ENCODE measurements at regions not wholly inside any gene's neighbourhood (a gene's known extent, or its start where the extent isn't known, plus 50 kb on each side); places are given as distances from the start of the nearest gene placed in this dataset.
"Not testable (repeated sequence)": the region's sequence is repeated elsewhere in the genome, so short reads cannot be mapped to it uniquely, and the experiment has no call there.

GRCh38 chr2:160820691-160821090, 327.1 kb upstream of the RBMS1 start:
- Histone ChIP-seq H3K27ac (ENCODE audit: low read depth, low read length) (no peak overlapping the region), H3K27me3 (ENCODE audit: control insufficient read depth in 1 of 2, insufficient read depth in 2 of 2, low read length in 2 of 2) (peaks cover 0 to 2% of the 10 kb centered on the region in 2 donors), H3K4me1 (ENCODE audit: control insufficient read depth in 1 of 2, insufficient read depth in 2 of 2, low read length in 2 of 2) (no peaks in the 10 kb centered on the region), H3K9me3 (ENCODE audit: control insufficient read depth in 1 of 2, low read length in 2 of 2) (peaks cover 4 to 7% of the 10 kb centered on the region in 2 donors), H3K36me3 (ENCODE audit: control insufficient read depth in 1 of 2, insufficient read depth in 2 of 2, low read length in 2 of 2) (no peaks in the 10 kb centered on the region), H3K4me3 (ENCODE audit: low read depth in 1 of 2, low read length in 2 of 2) (no peak overlapping the region), H3K9ac (ENCODE audit: low read depth in 1 of 2, low read length in 2 of 2) (no peak overlapping the region)

- H3K27ac ChIP-seq (ENCODE audit: low read depth, low read length) = no peak overlapping the region
- H3K36me3 ChIP-seq (ENCODE audit: control insufficient read depth in 1 of 2, insufficient read depth in 2 of 2, low read length in 2 of 2) = no peaks in the 10 kb centered on the region
- H3K4me1 ChIP-seq (ENCODE audit: control insufficient read depth in 1 of 2, insufficient read depth in 2 of 2, low read length in 2 of 2) = no peaks in the 10 kb centered on the region
- H3K4me3 ChIP-seq (ENCODE audit: low read depth in 1 of 2, low read length in 2 of 2) = no peak overlapping the region
- H3K9ac ChIP-seq (ENCODE audit: low read depth in 1 of 2, low read length in 2 of 2) = no peak overlapping the region
- peaks cover 10 to 17% of the 10 kb centered on the region in 2 donors for H3K9me3 ChIP-seq (ENCODE audit: control insufficient read depth in 1 of 2, low read length in 2 of 2)
- H3K27me3 ChIP-seq (ENCODE audit: control insufficient read depth in 1 of 2, insufficient read depth in 2 of 2, low read length in 2 of 2) = peaks cover 0 to 2% of the 10 kb centered on the region in 2 donors
Observed at GRCh38 chr2:160822006-160822405, 328.4 kb upstream of the RBMS1 start.

- Histone ChIP-seq H3K4me1 (ENCODE audit: control insufficient read depth in 1 of 2, insufficient read depth in 2 of 2, low read length in 2 of 2) (no peaks in the 10 kb centered on the region), H3K27ac (ENCODE audit: low read depth, low read length) (no peak overlapping the region), H3K36me3 (ENCODE audit: control insufficient read depth in 1 of 2, insufficient read depth in 2 of 2, low read length in 2 of 2) (no peaks in the 10 kb centered on the region), H3K27me3 (ENCODE audit: control insufficient read depth in 1 of 2, insufficient read depth in 2 of 2, low read length in 2 of 2) (no peaks in the 10 kb centered on the region), H3K9ac (ENCODE audit: low read depth in 1 of 2, low read length in 2 of 2) (no peak overlapping the region), H3K4me3 (ENCODE audit: low read depth in 1 of 2, low read length in 2 of 2) (no peak overlapping the region), H3K9me3 (ENCODE audit: control insufficient read depth in 1 of 2, low read length in 2 of 2) (peaks cover 10 to 17% of the 10 kb centered on the region in 2 donors)
Observed at GRCh38 chr2:160825433-160825832, 331.8 kb upstream of the RBMS1 start.

DNA sequence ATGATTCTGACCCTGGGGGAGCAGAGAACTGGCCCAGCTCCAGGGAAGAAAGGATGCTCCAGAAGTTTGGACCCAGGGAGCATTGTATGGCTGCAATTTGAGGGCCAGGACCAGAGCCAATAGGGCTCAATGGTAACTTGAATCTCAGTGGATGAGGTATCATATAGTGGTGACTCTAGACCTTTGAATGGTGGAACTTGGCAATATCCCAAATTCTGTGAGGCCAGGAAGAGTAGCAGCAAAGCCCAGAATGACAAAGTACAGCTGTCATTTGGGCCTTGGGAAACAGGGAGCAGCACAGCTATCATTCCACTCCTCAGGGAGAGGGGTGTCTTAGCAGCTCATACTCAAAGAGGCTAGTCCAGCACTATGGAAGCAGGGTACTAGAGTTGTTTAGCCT, 332.9 kb upstream of the RBMS1 start:
- no peaks in the 10 kb centered on the region for H3K4me1 ChIP-seq (ENCODE audit: control insufficient read depth in 1 of 2, insufficient read depth in 2 of 2, low read length in 2 of 2)
- H3K27me3 ChIP-seq (ENCODE audit: control insufficient read depth in 1 of 2, insufficient read depth in 2 of 2, low read length in 2 of 2) = no peaks in the 10 kb centered on the region

DNA sequence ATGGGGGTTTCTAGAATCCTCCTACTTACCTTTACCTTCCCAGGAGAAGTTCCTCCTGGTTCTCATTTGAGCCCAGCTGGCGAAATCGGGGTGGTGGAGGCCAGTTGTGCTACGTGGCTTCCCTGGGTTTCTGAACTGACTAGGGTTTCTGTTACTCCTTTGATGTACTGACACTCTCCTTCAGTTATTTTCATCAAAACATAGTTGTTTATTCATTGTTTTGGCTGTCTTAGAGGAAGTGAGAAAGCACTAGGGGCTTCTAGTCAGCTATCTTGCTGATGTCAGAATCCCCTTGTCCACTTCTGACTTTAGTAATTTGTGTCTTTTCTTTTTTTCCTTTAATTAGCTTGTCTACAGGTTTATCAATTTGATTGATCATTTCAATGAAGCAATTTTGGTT, 332.2 kb upstream of the TANK start:
- peaks cover 10 to 17% of the 10 kb centered on the region in 2 donors for H3K9me3 ChIP-seq (ENCODE audit: control insufficient read depth in 1 of 2, low read length in 2 of 2)
- H3K4me3 ChIP-seq (ENCODE audit: low read depth in 1 of 2, low read length in 2 of 2) = no peak overlapping the region
- no peak overlapping the region for H3K27ac ChIP-seq (ENCODE audit: low read depth, low read length)
- H3K36me3 ChIP-seq (ENCODE audit: control insufficient read depth in 1 of 2, insufficient read depth in 2 of 2, low read length in 2 of 2) = no peaks in the 10 kb centered on the region
- no peaks in the 10 kb centered on the region for H3K27me3 ChIP-seq (ENCODE audit: control insufficient read depth in 1 of 2, insufficient read depth in 2 of 2, low read length in 2 of 2)
- H3K4me1 ChIP-seq (ENCODE audit: control insufficient read depth in 1 of 2, insufficient read depth in 2 of 2, low read length in 2 of 2) = no peaks in the 10 kb centered on the region
- H3K9ac ChIP-seq (ENCODE audit: low read depth in 1 of 2, low read length in 2 of 2) = no peak overlapping the region

More for the DNA sequence above, 332.9 kb upstream of the RBMS1 start:
- no peak overlapping the region for H3K4me3 ChIP-seq (ENCODE audit: low read depth in 1 of 2, low read length in 2 of 2)
- H3K9me3 ChIP-seq (ENCODE audit: control insufficient read depth in 1 of 2, low read length in 2 of 2) = peaks cover 10 to 17% of the 10 kb centered on the region in 2 donors
- no peak overlapping the region for H3K27ac ChIP-seq (ENCODE audit: low read depth, low read length)
- no peaks in the 10 kb centered on the region for H3K36me3 ChIP-seq (ENCODE audit: control insufficient read depth in 1 of 2, insufficient read depth in 2 of 2, low read length in 2 of 2)
- no peak overlapping the region for H3K9ac ChIP-seq (ENCODE audit: low read depth in 1 of 2, low read length in 2 of 2)

GRCh38 chr2:160832381-160832780, 327.8 kb upstream of the TANK start:
- not testable (repeated sequence) for H3K4me3 ChIP-seq (ENCODE audit: low read depth in 1 of 2, low read length in 2 of 2); H3K27me3 ChIP-seq (ENCODE audit: control insufficient read depth in 1 of 2, insufficient read depth in 2 of 2, low read length in 2 of 2); H3K36me3 ChIP-seq (ENCODE audit: control insufficient read depth in 1 of 2, insufficient read depth in 2 of 2, low read length in 2 of 2); H3K9me3 ChIP-seq (ENCODE audit: control insufficient read depth in 1 of 2, low read length in 2 of 2); H3K27ac ChIP-seq (ENCODE audit: low read depth, low read length); H3K9ac ChIP-seq (ENCODE audit: low read depth in 1 of 2, low read length in 2 of 2); H3K4me1 ChIP-seq (ENCODE audit: control insufficient read depth in 1 of 2, insufficient read depth in 2 of 2, low read length in 2 of 2)

DNA sequence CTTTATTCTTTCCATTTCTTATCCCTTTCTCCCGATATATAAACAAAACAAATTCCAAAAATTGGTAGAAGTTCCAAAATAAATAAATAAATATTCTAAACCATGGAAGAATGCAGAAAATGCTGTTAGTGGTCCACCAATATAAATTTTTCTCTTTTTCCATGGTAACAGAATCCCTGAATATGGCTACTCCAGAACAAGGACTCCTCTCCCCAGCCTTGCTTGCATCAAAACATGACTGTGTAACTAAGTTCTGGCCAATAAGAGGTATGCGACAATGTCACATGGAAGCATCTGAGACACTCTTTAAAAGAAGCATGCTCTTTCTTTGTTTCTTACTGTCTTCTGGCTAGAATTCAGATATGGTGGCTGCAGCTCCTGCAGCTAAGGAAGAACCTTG, 325.1 kb upstream of the TANK start:
- Histone ChIP-seq H3K4me3 (ENCODE audit: low read depth in 1 of 2, low read length in 2 of 2) (no peak overlapping the region), H3K36me3 (ENCODE audit: control insufficient read depth in 1 of 2, insufficient read depth in 2 of 2, low read length in 2 of 2) (no peaks in the 10 kb centered on the region), H3K9ac (ENCODE audit: low read depth in 1 of 2, low read length in 2 of 2) (no peak overlapping the region), H3K27me3 (ENCODE audit: control insufficient read depth in 1 of 2, insufficient read depth in 2 of 2, low read length in 2 of 2) (no peaks in the 10 kb centered on the region), H3K4me1 (ENCODE audit: control insufficient read depth in 1 of 2, insufficient read depth in 2 of 2, low read length in 2 of 2) (peaks cover 0 to 12% of the 10 kb centered on the region in 2 donors), H3K27ac (ENCODE audit: low read depth, low read length) (no peak overlapping the region), H3K9me3 (ENCODE audit: control insufficient read depth in 1 of 2, low read length in 2 of 2) (no peaks in the 10 kb centered on the region)

GRCh38 chr2:160836755-160837154, 323.5 kb upstream of the TANK start:
- H3K36me3 ChIP-seq (ENCODE audit: control insufficient read depth in 1 of 2, insufficient read depth in 2 of 2, low read length in 2 of 2) = no peaks in the 10 kb centered on the region
- no peak overlapping the region for H3K4me3 ChIP-seq (ENCODE audit: low read depth in 1 of 2, low read length in 2 of 2)
- H3K4me1 ChIP-seq (ENCODE audit: control insufficient read depth in 1 of 2, insufficient read depth in 2 of 2, low read length in 2 of 2) = peaks cover 0 to 12% of the 10 kb centered on the region in 2 donors
- no peaks in the 10 kb centered on the region for H3K27me3 ChIP-seq (ENCODE audit: control insufficient read depth in 1 of 2, insufficient read depth in 2 of 2, low read length in 2 of 2)
- H3K27ac ChIP-seq (ENCODE audit: low read depth, low read length) = no peak overlapping the region
- H3K9me3 ChIP-seq (ENCODE audit: control insufficient read depth in 1 of 2, low read length in 2 of 2) = no peaks in the 10 kb centered on the region
- H3K9ac ChIP-seq (ENCODE audit: low read depth in 1 of 2, low read length in 2 of 2) = no peak overlapping the region

DNA sequence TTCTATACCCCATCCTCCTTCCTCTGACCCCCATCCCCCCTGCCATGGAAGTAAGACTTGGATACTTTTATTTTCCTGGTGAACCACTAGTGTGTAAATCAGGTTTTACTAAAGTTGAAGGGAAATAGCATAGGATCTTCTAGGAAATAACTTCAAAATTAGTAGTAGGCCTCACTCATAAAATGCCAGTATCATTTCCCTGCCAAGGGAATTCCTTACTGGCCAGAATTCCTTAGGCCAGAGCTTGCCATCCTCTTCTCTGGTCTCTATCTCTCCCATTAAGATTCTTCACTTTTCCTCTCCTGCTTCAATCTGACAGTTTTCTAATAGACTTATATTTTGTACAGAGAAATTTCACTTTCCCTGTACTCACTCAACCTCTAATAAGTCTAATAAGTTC, 322.8 kb upstream of the TANK start:
- no peaks in the 10 kb centered on the region for H3K27me3 ChIP-seq (ENCODE audit: control insufficient read depth in 1 of 2, insufficient read depth in 2 of 2, low read length in 2 of 2)
- no peak overlapping the region for H3K4me3 ChIP-seq (ENCODE audit: low read depth in 1 of 2, low read length in 2 of 2)
- H3K27ac ChIP-seq (ENCODE audit: low read depth, low read length) = no peak overlapping the region
- H3K36me3 ChIP-seq (ENCODE audit: control insufficient read depth in 1 of 2, insufficient read depth in 2 of 2, low read length in 2 of 2) = no peaks in the 10 kb centered on the region
- H3K4me1 ChIP-seq (ENCODE audit: control insufficient read depth in 1 of 2, insufficient read depth in 2 of 2, low read length in 2 of 2) = peaks cover 0 to 12% of the 10 kb centered on the region in 2 donors
- H3K9ac ChIP-seq (ENCODE audit: low read depth in 1 of 2, low read length in 2 of 2) = no peak overlapping the region
- H3K9me3 ChIP-seq (ENCODE audit: control insufficient read depth in 1 of 2, low read length in 2 of 2) = no peaks in the 10 kb centered on the region

DNA sequence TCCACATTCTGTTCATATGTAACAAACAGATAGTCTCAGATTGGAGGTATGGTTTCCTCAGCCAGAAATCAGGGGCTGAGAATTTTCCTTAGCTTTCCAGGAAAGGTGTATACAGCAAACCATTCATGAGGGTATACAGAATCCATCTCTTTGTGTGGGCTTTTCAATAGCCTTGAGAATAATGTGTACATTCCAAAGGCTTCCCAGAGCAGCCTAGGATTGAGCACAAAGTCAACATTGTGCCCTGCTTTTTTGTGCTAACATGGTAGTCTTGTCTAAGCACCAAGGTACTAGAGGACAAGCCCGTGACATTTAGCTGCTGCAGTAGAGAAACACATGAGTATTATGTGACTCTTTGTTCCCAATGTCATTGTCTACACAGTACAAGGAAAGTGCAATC, 322.1 kb upstream of the TANK start:
- Histone ChIP-seq H3K9ac (ENCODE audit: low read depth in 1 of 2, low read length in 2 of 2) (no peak overlapping the region), H3K27me3 (ENCODE audit: control insufficient read depth in 1 of 2, insufficient read depth in 2 of 2, low read length in 2 of 2) (no peaks in the 10 kb centered on the region), H3K9me3 (ENCODE audit: control insufficient read depth in 1 of 2, low read length in 2 of 2) (peaks cover 0 to 3% of the 10 kb centered on the region in 2 donors), H3K27ac (ENCODE audit: low read depth, low read length) (no peak overlapping the region), H3K4me3 (ENCODE audit: low read depth in 1 of 2, low read length in 2 of 2) (peak overlapping the region in 1 of 2 donors; percentile 8), H3K36me3 (ENCODE audit: control insufficient read depth in 1 of 2, insufficient read depth in 2 of 2, low read length in 2 of 2) (no peaks in the 10 kb centered on the region), H3K4me1 (ENCODE audit: control insufficient read depth in 1 of 2, insufficient read depth in 2 of 2, low read length in 2 of 2) (peaks cover 0 to 12% of the 10 kb centered on the region in 2 donors)

GRCh38 chr2:160838691-160839090, 321.5 kb upstream of the TANK start:
- no peak overlapping the region for H3K9ac ChIP-seq (ENCODE audit: low read depth in 1 of 2, low read length in 2 of 2)

More at GRCh38 chr2:160838691-160839090, 321.5 kb upstream of the TANK start:
- H3K36me3 ChIP-seq (ENCODE audit: control insufficient read depth in 1 of 2, insufficient read depth in 2 of 2, low read length in 2 of 2) = no peaks in the 10 kb centered on the region
- H3K4me3 ChIP-seq (ENCODE audit: low read depth in 1 of 2, low read length in 2 of 2) = peak overlapping the region in 1 of 2 donors; percentile 8
- H3K9me3 ChIP-seq (ENCODE audit: control insufficient read depth in 1 of 2, low read length in 2 of 2) = peaks cover 0 to 4% of the 10 kb centered on the region in 2 donors
- H3K27ac ChIP-seq (ENCODE audit: low read depth, low read length) = no peak overlapping the region
- H3K27me3 ChIP-seq (ENCODE audit: control insufficient read depth in 1 of 2, insufficient read depth in 2 of 2, low read length in 2 of 2) = no peaks in the 10 kb centered on the region
- H3K4me1 ChIP-seq (ENCODE audit: control insufficient read depth in 1 of 2, insufficient read depth in 2 of 2, low read length in 2 of 2) = peaks cover 0 to 12% of the 10 kb centered on the region in 2 donors

Data from duodenal mucosa (tissue), 2 donors.